HG03039 (cell line): ENCODE measurements at regions not wholly inside any gene's neighbourhood (a gene's known extent, or its start where the extent isn't known, plus 50 kb on each side); places are given as distances from the start of the nearest gene placed in this dataset.

Experiments
- ATAC-seq: cut with Tn5 transposase; IDR thresholded peaks from one replicate; pipeline ENCODE4 v1.9.1; 2021; ENCODE audit warnings: mild to moderate bottlenecking, moderate library complexity; ENCODE audit not compliant: unreplicated experiment

- ATAC-seq: no peak
Measured at GRCh38 chr3:124395584-124396338, 334.5 kb upstream of the UMPS start.

DNA sequence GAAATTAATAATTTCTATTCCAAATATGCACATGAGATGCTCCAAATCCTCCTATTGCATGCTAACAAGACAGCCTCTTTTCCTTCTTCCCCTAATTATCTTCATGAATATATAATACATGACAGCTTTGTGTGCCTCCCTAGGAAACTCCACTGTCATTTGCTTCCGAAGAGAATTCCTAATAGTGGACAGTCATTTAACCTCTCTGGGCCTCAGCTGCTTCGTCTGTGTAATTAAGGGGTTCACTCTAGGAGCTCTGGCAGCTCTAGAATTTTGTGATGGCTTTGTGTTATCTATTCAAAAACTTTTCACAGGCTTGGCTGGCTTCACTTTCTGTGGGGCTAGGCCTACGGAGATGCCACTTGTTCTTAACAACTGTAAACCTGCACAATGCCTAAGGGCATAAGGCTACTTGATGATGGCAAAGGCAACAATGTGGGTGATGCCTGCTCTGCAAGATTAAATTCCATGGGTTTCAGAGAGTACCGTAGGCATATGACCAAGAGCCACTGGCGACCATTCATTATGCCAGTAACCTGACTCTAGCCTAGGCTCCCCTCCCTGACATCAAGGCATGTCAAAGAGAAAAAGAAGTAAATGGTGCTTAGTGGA lies 333.8 kb upstream of the UMPS start:
- no peak for ATAC-seq

GRCh38 chr3:124397088-124397487 lies 333.2 kb upstream of the UMPS start:
- no peak for ATAC-seq

DNA sequence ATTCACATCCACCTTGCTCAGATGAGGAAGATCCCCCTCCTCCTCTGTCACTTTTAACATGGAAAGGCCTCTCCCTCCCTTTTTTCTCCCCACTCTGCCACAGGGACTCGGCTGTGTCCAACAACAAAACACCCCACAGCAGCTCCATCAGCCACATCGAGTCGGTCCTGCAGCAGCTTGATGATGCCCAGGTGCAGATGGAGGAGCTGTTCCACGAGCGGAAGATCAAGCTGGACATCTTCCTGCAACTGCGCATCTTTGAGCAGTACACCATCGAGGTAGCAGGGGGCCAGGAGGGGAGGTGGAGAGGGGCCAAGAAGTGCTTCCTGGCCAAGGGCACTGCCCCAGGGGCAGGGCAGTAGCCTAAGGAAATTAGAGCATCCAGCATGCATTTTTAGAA lies 331.7 kb upstream of the UMPS start:
- ATAC-seq: no peak

- ATAC-seq: no peak
Measured at GRCh38 chr3:124401843-124402242, 328.4 kb upstream of the UMPS start.

GRCh38 chr3:124402791-124403190 lies 327.5 kb upstream of the UMPS start:
- ATAC-seq: no peak

- ATAC-seq: no peak
Measured at GRCh38 chr3:124404621-124405020, 325.6 kb upstream of the UMPS start.

DNA sequence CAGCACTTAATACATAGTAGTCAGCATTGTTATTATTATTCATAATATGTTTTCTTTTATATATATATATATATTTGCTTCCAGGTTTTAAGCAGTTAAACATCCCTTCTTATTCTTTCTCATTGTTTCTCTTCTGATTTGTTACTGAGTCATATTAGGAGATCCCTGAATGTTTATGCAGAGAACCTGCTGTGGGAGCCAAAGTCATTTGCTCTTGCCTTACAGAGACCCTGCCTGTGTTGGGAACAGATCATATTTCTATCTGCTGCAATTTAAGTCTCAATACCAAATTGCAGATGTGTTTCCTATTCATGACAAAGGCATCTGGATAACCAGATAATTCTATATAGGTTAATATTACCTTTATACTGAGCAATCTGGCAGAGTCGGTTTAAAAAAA lies 323.0 kb upstream of the UMPS start:
- ATAC-seq: no peak

DNA sequence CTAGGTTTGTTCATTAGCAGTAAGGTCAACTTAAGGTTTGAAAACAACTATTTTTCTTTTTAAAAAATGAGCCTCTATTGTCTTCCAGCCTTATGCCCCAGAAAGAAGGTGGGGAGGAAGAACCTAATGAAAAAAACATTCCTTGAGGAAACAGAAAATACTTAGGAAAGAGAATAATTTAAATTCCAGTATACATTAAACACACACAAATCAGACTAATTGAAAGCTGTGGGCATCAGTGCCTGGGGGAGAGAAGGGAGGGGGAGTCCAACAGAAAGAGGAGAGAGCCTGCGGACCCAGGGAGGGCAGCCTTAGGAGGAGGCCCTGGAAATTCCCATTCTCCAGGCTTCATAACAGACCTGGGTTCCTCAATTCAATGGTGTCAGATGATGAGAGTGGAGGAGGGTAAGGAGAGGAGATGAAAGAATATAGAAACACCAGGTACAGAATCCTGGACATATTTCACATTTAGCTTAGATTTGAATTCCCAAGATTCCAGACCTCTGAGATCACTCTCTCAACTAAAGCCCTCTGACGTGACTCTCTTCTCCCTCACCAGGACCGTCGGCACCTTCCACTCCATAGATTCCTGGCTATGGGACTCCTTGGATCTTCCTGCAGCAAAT lies 320.5 kb upstream of the UMPS start:
- no peak for ATAC-seq

GRCh38 chr3:124410471-124410870 lies 319.8 kb upstream of the UMPS start:
- no peak for ATAC-seq

GRCh38 chr3:124411728-124412127 lies 318.5 kb upstream of the UMPS start:
- no peak for ATAC-seq

- ATAC-seq: no peak
Measured at GRCh38 chr3:124412644-124413043, 317.6 kb upstream of the UMPS start.

GRCh38 chr3:124413393-124413792 lies 316.9 kb upstream of the UMPS start:
- ATAC-seq: no peak

DNA sequence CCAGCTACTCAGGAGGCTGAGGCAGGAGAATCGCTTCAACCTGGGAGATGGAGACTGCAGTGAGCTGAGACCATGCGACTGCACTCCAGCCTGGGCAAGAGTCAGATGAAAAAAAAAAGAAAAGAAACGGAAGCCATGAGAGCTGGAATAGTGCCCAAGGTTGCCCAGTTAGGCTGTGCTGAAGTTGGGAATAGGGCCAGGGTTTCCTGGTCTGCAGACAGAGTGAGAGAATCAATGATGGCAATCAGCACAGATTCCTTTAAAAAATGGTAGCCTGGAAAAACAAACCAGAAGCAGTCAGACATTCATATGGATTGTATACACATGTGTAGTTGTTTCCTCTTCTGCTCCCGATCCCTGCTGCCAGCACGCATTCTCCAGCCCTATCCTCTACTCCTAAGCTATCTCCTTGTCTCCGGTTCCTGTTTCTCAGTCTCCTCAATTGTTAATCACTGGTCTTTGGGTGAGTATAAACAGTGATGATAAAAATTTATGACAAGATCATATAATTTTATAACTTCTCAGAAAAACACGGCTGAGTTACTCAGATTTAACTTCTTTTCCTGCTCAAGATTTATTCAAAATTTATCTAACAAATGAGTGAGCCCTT lies 316.2 kb upstream of the UMPS start:
- ATAC-seq: no peak

DNA sequence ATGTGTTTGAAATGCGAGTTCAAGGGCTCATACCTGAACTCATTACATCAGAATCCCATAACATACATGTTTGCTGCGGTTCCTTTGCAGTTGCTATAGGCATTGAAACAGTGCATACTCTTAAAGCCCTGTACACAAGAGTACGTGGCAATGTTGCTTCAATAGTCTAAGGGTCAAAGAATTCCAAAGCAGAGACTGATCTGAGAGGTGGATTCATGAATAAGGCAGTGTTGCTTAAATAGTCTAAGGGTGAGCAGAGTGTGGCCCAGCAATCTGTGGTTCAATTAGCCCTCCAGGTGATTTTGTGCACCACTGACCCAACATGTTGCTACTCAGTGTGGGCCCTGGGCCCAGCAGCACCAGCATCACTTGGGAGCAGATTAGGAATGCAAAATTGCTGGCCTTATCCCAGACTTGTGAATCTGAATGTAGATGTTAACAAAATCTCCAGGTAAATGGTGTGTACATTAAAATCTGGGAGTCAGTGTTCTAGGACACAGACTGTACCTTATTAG lies 314.7 kb upstream of the UMPS start:
- ATAC-seq: no peak

GRCh38 chr3:124419303-124419702 lies 310.9 kb upstream of the UMPS start:
- ATAC-seq: no peak

GRCh38 chr3:124420392-124420791 lies 309.9 kb upstream of the UMPS start:
- ATAC-seq: no peak

GRCh38 chr3:124422805-124423204 lies 307.4 kb upstream of the UMPS start:
- no peak for ATAC-seq

DNA sequence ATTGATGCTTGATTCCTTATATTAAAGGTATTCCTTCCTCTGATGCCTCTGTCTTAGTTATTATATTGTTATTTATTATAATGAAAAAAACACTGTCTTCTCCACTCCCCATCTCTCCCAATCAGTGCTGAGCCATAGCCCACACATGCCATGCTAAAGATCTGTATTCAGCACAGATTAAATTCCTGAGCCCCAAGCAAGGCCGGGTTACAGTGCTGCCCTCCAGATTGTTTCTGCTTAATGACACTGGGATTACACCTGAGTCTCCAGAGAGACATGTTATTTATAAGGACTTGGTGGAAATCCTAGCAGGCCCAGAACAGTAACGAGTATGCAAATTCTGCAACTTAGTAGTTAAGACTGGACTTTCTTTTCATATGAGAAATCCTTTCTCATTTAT lies 305.9 kb upstream of the UMPS start:
- ATAC-seq: no peak

DNA sequence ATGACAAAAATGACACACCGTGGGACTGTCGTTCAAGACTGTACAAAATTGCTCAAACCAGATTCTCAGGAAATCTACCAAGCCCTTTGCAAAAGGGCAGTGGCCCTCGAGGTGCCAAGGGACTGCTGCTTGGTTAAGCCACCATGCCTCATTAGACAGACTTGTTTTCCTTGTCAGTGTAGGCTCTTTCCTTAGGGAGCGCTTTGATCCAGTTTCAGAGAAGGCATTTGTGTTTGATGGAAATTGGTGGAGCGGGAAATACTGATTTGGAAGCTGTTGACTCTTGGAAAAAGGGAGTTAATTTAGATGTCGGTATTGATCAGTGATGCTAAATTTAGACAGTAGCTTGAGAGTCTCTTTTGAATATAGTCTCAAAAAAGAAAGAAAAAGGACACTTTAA lies 304.3 kb upstream of the UMPS start:
- no peak for ATAC-seq

DNA sequence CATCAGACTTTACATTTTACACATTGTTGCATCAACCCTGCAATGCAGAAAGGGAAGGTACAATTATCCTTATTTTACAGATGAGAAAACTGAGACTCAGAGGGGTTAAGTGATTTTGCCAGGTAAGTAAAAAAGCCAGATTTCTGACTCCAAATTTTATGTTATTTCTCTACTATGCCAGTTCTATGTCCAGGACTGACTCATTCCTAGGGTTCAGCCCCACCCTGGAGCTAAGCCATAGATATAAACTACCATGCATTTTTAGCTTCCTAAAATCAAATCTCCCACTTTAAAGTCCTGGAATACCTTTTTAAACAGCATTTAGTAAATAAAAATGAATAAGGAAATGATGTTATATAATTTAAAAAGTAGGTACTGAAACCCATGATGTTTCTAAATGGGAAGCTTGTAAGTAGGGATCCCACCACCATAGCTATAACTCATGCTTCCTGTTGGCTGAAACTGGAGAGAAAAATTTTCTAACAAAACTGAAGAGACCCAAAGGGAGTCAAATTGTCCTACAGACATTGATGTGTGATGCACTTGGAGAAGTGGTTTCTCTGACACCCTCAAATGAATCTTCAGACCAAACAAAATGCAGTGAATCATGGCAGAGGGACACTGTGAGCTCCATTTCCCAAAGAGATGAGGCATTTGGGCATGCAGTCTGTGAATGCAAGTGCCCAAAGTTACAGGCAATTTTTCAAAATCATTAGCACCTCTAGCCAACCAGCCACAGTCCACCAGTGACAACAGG lies 301.7 kb upstream of the UMPS start:
- no peak for ATAC-seq
